NCI-H1694 (cell line): ENCODE measurements at regions not wholly inside any gene's neighbourhood (a gene's known extent, or its start where the extent isn't known, plus 50 kb on each side); places are given as distances from the start of the nearest gene placed in this dataset.

ENCODE experiments used
- DNase-seq: peaks from one replicate; lab custom pipeline; 2025; lab: John Stamatoyannopoulos, UW

- no peak for DNase-seq
Measured at GRCh38 chr4:137631605-137632004, 99.3 kb upstream of the PCDH18 start.

GRCh38 chr4:137630252-137630651, 98.0 kb upstream of the PCDH18 start:
- no peak for DNase-seq

- peak; percentile 48 for DNase-seq
Measured at GRCh38 chr4:137627739-137628460, 95.6 kb upstream of the PCDH18 start.

DNA sequence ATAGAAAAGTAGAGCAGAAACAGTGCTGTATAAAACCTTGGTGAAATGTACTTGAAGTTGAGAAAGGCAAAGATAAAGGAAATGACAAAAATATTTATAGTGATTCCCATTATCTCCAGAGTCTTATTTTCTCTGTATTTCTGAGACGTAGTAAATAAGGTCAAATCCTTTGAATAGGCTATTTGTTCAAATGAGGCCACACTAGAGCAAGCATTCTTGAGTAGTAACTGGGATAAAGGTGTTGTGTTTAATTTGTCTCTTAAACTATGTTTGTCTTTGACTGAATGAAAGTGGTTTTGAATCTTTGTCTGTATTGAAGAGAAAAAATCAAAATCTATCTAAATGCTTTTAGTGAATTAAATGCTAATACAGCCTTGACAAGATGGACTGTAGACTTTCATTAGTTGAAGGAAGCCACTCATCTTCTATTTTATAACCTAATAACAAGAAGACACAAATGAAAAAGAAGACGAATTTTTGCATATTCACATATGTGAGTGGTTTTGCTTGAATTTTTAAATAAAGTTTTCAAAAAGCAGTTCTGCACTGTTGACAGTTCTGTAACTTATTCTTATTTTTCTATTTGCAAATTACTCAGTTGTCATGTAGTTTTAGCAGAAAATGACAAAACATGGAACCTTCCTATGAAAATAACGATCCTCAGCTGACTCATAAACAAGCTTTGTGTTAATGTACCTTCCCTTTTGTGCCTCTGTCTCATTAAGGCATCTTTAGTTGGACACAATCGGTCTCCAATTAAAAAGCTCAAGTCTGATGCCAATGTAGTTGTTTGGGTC, 94.8 kb upstream of the PCDH18 start:
- DNase-seq = peak; percentile 51

DNA sequence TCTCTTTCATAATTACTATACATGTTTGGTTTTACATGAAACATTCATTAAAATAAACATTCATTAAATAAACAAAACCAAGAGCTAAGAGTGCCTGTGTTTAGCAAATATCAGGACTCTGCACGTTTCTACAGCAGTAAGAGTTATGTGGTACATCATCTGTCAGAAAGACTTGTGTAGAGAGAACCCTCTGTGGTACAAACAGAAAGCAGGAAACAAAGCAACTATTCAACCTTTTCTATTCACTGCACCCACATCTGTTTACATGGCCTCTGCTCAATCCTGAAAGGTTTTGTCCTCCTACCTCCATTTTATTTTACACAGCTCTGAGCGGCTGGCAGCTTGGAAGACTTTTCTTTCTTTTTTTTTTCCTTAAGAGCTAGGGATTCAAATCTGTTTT, 90.7 kb upstream of the PCDH18 start:
- no peak for DNase-seq

- peak; percentile 67 for DNase-seq
Measured at GRCh38 chr4:137621056-137621455, 88.8 kb upstream of the PCDH18 start.

DNA sequence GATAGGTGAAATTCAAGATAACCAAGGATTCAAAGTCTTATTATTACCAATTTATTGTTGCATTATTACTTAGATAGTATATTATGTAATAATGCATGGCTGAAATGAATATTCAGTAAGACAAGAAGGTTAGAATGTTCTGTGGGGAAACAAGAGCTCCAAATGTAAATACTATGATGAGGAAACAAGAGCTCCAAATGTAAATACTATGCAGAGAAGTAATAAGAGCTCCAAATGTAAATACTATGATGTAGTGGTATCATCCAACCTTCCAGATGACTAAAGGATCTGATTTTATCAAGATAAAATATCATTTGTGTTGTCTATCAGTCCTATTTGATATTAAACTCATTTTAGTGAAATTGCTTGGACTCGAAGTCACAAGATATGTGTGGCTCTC, 82.2 kb upstream of the PCDH18 start:
- no peak for DNase-seq

DNA sequence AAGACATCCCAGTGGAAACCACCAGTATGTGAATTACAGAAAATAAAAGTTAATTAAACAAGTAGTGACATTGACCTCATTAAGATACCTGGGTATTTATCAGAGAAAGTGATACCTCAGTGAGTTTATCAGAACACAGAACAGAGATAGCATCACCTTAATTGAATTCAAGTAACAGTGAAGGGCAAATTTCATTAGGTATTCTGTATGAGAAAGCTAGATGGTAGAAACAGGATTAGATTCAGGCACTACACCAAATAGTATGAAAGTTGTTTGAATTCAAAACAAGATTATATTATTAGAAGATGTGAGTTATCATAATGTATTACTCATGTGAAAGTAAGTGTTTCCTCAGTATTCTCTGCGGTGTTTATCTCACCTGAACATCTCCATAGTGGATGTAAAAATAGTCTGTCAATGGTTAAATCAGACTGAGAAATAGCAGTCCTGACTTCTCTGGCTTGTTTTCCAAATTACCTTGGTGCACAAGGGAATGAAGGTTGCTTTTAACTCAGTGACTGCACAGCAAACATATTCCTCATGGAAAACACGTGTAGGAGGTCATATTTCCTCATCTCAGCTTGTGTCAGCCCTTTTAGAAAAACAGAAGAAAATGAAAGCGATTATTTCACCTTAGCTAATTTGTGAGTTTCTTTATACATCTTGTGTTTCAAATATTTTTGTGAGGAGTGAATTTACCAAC, 79.9 kb upstream of the PCDH18 start:
- no peak for DNase-seq

DNA sequence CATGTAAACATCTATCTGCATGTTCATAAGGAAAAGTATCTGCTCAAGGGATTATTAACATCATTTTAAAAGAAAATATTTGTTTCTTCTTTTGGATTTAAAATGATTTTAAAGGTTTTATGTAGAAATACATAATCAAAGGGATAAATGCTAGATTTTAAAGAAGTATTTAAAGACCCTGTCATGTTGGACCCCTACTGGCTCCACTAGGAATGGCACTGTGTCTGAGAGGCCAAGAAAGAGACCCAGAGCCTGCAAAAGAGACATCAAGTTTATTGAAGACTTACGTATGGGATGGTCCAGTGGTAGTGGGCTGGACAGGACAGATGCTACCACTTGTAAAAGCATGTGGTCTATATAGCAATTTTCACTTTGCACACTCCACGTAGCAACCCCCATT, 78.7 kb upstream of the PCDH18 start:
- no peak for DNase-seq

DNA sequence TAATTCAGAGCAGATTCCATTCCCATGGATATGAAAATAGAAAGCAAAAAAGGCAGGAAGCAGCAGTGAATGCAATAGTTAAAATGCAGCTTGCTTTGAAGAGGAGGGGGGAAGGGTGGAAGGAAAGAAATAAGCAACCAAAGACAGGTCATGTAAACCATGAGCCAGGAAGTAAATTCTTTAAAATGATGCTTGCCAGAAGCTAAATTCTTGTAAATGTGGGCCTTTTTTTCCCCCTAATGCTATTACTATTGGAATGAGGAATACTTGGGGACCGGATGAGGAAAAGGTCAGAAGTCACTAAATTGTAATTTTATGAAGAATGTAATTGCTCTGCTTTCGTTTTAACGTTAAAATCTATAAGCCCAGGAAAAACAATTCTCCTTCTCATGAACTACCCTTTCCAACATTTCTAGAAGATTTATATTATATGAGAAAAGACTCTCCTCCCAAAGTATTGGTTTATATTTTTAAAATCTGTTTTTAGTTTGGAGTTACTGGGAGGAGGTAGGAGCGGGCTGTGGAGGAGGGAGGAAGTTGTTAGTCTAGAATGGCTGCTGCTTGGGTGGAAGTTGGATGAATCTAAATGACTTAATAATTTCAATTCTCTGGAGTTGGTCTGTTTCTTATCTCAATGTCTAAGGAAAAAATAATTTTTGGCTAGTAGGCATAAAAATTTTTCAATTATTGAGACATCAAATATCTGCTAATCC, 77.6 kb upstream of the PCDH18 start:
- no peak for DNase-seq

- DNase-seq = no peak
Measured at GRCh38 chr4:137608085-137608484, 75.8 kb upstream of the PCDH18 start.

DNA sequence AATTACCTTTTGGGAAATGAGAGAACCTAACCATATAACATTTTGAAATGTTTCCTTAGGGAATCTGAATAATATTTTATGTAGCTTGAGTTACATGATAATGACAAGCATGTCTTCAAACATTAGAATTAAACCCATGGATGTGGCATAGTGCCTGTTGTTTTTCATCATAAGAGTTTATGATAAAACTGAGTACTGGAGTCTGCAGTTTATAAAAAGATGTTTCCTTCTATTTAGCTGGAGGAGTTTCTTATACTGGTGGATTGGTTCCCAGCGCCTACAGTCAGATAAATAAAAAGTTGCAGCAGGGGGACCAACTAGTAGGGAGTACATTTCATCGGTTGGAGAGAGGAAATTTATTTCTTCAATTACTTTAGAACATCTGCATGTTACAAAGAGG, 70.1 kb upstream of the PCDH18 start:
- DNase-seq = no peak

DNA sequence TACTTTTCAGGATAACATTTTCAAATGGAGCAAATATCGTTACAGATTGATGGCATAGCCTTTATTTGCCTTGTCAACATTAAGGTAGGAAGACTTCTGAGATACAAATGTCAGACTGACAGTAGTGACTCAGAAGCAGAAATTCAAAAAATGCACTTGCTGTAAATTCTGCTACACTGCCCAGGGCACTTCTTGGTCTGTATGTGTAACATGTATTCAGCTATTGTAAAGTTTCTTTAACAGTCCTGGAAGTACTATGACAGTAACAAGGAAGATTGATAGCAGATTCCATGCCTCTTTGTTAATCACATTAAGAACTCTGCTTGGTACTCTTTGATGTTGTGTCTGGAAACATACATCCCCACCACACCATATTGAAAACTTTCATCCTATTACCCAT, 69.6 kb upstream of the PCDH18 start:
- no peak for DNase-seq

DNA sequence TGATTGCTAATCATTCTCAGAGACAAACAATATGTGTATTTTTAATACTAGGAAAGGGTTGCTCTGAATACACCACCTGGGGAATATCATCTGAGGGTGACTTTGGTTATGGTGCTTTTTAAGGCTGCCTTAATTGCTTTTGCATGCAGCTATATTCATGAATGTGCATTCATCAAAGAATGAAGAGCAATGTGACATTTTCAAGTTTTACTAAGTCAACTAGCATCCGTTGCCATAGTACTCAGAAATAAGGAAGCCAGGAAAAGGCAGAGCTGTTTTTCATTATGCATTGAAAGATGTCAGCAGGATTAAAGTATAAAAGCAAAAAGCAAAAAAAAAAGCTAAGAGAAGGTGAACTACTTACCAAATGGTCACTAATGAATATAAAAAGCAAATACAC, 67.4 kb upstream of the PCDH18 start:
- DNase-seq = no peak

DNA sequence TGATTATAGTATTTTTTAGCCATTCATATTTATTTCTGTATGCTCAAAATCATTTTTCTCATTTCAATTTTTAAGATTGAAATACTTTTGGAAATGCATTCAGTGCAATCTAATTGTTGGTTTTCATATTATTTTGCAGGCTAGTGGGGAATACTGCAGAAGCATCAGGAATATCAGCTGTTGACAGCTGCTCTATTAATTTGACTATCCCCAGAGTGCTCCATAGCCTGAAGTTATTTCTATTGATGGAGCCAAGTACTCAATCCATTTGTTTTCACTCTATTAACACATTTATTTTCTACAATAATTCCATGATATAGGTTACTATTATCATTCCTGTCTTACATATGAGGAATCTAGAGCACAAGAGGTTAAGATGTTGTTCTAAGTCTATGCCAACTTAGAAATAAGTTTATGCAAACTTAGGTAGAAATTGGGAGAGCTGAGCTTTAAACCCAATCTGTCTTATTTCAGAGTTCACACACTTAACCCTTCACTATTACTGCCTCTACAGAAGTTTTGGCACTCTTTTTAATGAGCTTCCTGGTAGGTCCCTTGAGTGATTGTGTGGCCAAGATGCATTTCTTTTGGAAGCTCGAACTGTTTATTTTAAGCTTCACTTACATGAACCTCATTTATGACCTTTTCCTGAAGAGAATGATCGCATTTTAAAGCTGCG, 65.6 kb upstream of the PCDH18 start:
- DNase-seq = no peak

DNA sequence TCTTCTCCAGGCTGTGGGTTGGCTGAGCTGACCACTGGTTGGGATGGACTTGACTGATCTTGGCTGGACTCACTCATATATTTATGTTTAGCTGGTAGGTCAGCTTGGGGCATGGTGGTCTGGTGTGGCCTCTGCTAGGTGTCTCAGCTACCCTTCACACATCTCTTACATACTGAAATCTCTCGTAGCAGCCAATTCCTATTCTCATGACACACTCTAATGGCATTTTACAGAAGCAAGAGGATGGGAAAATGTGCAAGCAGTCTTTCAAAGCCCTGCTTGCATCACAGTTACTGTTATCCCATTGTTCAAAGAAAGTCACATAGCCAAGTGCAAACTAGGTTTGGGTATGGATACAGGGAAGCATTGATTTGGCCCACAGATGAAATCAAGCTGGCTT, 55.5 kb upstream of the PCDH18 start:
- no peak for DNase-seq

- DNase-seq = no peak
Measured at GRCh38 chr4:137583671-137584070, 51.4 kb upstream of the PCDH18 start.
